GM21717 (cell line): ENCODE measurements at regions not wholly inside any gene's neighbourhood (a gene's known extent, or its start where the extent isn't known, plus 50 kb on each side); places are given as distances from the start of the nearest gene placed in this dataset.
"Not testable (repeated sequence)": the region's sequence is repeated elsewhere in the genome, so short reads cannot be mapped to it uniquely, and the experiment has no call there.

Source experiments
- ATAC-seq: cut with Tn5 transposase; IDR thresholded peaks from one replicate; pipeline ENCODE4 v1.9.1; 2021; ENCODE audit warnings: mild to moderate bottlenecking, moderate library complexity; ENCODE audit not compliant: unreplicated experiment

DNA sequence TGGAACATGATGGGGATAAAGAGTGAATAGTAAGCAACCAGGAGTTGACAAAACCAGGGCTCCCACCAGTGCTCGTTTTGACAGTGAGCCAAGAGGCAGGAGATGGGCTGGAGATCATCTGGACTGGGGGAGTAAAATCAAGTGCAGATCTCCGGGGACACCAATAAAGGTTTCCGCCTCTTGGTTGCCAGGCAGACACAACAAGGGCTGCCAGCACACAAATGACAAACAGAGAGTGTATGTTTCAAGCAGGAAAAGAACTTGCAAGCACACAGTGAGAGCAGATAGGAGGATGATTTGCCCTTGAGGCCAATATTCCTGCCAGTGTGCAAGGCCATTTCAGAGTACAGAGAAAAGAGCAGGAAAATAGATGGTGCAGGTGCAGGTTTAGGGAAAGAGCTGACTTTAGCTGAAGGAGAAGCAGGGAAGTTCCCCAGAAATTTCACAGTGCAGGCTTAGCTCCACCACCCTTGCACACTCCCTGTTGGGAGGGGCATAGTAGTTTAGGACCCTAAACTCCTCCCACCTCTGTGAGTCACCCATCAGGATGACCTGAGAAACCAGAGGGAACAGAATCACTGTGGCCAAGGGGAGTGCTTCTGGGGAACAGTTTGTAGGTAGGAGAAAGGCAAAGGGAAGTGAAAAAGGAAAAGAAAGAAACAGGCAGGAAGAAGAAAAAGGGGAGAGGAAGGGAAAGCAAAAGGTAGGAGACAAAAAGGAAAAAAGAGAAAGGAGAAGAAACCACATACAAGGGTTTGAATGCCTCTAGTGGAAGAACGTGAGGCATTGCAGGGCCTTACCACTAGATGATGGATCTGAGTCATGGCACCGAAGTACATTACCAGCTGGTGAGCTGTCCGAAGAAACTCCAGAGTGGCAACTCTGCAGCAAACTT is 404.4 kb downstream of the SLC6A15 start:
- peak; percentile 75 for ATAC-seq

DNA sequence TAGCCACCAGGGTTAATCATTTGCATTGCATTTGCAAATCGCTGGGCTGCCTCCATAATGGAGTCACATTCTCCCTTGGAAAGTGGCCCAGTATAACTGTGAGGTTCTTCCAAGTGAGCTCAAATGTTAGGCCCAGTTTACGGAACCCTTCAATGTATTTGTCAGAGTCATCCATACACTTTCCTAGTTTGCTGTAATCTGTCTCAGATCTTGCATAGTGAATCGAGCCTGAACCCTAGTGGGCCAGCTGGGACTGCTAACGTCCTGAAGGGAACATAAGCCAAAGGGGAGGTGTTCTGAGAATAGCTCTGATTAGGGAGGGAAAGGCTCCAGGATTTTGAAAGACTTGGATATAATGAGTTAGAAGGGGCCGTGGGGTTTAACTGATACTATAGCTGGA is 406.3 kb downstream of the SLC6A15 start:
- ATAC-seq = no peak

DNA sequence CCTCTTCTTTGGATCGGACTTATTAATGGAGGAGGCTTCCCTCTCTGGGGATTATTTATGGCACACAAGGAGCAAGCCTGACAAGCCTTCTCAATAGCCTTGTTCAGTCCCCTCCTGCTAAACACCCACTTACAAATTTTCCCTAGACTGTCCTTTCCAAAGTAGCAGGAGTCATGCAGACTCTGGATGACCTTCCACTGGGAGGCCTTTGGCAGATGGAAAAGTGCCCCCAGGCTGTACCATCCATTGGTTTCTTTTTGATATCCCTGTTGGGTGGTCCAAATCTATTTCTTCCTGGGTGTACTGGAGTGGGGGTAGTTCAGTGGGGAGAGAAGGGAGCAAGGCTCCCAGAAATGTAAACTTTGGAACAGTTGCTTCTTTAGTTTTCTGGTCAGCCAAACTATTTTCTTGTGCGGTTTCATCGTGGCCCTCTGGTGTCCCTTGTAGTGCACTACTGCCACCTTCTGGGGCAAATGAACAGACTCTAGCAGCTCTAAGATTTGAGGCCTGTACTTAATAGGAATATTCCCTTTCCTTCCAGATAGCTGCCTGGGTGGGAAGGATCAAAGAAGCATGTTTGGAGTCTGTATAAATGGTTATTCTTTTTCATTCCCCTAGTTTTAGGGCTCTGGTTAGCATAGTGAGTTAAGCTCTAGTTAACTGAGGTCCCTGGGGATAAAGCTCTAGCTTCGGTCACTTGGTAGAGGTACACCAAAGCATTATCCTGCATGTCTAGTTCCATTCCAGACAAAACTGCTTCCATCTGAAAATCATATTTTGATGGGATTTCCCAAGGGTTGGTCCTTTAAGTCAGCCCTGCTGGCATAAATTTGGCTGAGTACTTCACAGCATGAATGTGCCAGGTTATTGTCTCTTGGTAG is 409.5 kb downstream of the SLC6A15 start:
- peak; percentile 68 for ATAC-seq

DNA sequence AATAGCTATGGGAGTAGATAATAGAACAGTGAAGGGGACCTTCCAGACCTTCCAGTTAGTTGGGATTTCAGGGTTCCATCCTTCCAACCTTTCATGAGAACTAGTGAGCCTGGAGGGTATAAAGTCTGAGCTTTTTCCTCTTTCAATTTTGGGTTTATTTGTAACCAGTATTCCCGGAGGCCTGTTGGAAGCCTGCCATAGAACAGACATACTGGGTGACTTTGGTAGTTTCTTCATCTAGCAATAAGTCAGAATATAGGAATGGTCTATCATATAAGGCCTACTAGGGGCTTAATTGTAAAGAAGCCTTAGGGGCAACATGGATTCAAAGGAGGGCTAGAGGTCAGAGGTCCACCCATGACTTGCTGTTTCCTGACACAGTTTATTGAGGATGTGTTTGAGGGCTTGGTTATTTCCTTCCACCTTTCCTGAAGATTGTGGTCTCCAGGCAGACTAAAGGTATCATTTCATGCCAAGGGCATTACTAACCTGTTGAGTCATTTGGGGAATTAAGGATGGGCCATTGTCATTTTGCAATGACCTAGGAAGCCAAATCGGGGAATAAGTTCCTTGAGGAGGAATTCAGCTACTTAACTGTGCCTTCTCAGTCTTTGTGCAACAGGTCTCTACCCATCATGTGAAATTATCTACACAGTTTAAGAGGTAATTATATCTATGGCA is 410.3 kb downstream of the SLC6A15 start:
- ATAC-seq = no peak

DNA sequence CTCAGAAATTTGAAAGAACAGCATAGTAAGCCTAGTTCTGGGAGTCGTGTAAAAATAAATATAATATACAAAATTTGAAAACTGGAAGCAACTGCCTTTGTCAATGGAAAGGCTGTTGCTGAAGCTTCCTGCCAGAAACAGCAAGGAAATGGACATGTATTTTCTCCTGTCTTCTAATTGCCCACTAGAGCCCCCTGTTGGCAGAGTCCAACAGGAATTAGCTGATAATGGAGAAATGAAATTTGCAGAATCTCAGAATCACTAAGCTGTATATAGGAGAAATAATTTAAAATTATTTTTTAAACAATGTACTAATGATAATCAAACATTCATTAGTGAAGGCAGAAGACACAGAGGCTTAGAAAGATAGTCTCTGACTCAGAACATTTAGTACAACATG is 414.8 kb downstream of the SLC6A15 start:
- ATAC-seq = no peak

DNA sequence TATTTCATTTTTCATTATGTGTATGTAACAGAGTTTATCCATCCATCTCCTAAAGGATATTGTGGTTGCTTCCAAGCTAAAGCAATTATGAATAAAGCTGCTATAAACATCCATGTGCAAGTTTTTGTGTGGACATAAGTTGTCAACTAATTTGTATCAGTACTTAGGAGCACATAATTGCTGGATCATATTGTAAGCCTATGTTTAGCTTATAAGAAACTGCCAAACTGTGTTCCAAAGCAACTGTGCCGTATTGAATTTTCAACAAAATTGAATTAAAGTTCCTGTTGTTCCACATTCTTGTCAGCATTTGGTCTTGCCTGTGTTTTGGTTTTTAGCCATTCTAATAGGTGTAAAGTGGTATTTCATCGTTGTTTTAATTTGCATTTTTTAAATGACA is 416.9 kb downstream of the SLC6A15 start:
- no peak for ATAC-seq

DNA sequence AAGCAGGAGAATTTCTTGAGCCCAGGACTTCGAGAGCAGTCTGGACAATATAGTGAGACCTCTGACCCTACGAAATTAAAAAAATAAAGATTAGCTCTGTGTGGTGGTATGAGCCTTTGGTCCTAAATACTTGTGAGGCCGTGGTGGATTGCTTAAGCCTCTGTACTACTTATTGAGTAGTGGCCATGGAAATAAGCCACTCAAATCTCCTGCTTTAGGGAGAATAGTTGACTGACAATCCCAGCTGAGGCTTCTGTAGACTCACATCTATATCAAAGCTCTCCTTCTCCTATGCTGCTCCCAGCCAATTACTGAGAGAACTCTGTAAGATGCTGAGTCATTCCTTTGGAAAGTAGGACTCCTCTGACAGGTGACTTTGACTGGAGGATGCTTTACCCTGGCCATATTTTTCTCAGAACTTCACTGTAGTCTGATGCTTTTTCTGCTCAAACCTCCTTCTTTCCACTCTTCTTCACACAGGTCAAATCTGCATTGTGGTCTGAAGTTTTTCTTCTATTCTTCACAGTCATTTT is 420.2 kb downstream of the SLC6A15 start:
- no peak for ATAC-seq

DNA sequence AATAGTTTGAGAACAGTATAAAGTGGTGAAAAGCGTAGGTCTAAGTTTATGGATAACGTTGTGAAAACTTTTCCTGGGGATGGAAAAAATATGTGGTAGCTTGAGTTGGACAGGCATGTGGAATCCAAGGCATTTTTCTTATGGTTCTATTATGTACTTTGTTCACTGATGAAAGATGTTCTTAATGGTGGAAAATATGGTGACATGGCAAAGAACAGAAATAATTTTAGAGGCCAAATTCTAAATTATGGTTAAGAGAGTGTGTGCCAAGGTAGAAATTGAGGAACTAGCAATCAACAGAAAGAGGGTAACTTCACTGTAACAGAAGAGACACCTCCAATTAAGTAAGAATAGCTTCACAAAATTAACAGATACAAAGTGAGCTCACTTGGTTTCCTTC is 427.8 kb downstream of the SLC6A15 start:
- no peak for ATAC-seq

DNA sequence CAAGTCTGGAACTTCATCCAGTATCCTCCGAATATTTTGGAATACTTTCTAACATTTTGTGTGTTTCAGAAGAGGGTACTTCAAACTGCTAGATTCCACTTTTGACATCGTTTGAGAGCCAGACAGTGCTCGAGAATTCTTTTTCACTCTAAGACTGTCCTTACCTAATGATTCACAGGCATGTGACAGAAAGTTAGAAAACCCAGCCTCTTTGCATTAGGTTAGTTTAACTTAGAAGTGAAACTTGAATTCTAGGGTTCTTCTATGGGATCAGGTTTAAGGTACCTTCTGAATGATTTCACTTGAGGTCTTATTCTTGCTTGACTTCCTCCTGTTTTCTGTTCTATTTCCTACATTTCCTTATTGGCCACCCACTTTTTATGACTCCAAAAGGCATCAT is 431.8 kb downstream of the SLC6A15 start:
- ATAC-seq = no peak

DNA sequence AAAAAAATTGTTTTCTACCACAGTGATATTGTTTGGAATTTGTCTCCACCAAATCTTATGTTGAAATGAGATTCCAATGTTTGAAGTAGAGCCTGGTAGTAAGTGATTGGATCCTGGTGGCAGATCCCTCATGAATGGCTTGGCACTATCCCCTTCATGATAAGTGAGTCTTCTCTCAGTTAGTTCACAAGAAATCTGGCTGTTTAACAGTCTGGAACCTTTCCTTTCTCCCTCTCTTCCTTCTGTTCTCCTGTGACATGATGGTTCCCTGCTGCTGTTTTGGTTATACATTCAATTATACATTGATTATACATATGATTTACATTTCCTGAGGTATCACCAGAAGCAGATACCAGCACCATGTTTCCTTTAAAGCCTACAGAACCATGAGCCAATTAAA is 442.2 kb downstream of the SLC6A15 start:
- no peak for ATAC-seq

DNA sequence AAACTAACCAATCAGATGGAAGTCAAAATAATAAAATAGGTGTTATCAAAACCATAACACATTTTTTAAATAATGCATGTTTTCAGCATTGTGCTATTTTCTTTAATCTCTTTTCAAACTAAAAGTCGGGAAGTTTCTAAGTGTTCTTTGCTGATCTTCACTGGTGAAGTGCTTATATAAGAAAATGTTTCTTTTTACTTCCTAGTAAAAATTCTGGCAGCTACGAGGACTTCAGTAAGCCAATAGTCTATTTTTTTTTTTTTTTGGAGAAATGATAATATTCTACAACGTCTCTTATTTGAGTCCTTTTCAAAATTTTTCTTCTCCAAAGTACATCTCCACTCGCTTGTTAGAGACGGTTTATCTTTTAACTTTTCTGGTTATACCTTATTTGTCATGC is 448.0 kb downstream of the SLC6A15 start:
- ATAC-seq = no peak

DNA sequence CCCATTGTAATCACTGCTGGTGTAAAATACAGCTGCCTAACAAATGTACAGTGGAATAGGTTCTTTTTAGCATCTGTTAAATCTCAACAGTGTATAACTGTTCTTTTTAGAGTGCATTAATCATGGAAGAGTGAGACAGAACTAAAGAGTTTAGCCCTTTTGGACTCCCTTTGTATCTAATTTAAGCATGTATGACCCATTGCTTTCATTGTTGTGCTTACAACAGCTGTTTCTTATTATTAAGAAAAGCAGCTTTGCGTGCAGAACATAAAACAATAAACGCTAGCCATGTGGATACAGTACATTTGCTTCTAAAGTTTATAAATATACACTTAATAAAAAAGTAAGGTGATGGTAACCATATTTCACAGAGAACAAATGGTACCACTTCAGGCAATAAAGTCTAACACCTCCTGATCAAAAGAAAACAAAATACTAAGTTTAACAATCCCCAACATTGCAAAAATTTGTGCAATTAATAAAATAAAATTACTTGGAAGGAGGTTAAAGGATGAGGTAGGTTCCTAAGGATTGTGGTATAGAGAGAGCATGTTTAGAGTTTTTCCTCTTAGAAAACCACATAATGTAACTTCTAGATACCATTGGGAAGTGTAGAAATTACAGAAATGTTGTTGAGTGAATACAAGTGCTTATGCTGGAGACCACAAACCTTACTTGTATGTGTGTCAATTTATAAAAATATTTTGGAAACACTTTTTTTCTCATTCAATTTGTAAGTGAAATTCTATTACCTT is 448.7 kb downstream of the SLC6A15 start:
- no peak for ATAC-seq

DNA sequence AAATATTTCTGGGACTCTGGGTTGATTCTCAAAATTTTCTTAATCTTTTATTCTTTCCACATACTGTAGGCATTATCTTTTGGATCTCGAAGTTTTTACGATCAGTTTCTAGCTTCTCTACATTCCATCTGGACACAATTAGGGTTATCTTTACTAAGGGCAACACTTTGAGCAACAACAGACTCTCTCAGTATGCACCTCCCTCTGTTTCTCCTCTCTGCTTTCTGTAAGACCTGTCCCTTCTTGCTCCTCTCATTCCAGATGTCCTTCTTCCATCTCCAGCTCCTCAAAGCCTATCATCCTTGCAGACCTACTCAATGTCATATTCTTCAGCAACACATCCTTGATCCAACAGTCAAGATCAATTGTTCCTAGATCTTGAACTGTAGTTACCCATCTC is 457.0 kb downstream of the SLC6A15 start:
- no peak for ATAC-seq

DNA sequence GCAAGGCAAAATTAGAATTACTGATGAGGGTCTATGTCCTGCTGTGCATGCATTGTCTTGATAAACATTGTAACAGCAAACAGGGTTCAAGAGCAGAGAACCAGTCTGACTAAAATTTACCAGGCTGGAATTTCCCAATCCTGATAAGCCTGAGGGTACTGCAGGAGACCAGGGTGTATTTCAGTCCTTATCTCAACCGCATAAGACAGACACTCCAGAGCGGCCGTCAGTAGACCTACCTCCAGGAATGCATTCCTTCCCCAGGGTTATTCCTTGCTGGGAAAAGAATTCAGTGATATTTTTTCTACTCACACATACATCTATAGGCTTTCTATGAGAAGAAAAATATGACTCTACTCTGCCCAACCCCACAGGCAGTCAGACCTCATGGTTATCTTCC is 466.1 kb downstream of the SLC6A15 start:
- not testable (repeated sequence) for ATAC-seq

DNA sequence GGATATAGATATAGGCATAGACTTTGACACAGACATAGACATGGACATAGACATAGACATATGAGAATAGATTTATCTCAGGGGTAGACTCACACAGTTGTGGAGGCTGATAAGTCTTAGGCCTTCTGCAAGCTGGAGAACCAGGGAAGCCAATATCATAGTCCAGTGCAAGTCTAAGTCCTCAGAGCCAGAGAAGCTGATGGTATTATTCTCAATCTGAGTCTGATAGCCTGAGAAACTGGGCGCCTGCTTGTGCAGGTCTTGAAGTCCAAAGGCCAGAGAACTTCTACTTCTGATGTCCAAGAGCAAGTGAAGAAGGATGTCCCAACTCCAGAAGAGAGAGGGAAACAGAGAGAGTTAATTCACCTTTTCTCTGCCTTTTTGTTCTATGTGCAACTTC is 476.5 kb downstream of the SLC6A15 start:
- ATAC-seq = no peak

DNA sequence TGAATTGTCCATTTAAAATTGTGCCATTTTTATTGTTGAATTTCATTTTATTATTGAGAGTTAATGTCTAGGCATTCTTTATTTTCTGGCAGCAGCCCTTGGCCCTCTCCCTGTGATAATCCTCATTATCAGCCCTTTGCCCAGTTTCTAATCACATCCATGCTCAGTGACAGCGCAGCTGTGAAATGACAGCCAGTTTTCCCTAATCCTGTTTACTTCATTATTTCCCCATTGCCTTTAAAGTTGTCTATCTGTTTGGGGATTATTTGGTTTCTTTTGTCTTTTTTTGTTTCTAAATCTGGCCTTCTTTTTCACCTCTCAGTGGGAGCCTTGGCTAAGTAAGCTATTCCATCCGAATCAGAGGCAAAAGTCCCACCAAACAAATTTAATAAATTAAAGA is 476.9 kb downstream of the SLC6A15 start:
- ATAC-seq = no peak

DNA sequence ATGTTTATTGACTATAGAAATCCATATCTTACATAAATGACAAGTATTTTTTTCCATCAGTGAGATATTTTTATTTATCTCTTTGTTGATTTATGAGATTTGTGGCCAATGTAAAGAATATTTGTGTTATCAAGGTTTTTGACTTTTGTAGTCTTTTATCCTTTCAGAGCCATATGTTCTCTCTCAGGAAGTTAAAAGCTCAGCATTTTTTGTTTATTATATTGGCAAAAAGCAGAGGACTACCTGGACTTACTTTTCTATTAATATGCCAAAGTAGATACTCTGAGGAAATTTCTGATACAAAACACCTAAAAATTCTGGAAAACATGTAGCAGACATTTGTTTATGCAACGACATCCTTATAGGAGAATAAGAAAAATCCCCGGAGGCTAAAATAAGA is 490.3 kb downstream of the SLC6A15 start:
- ATAC-seq = no peak

DNA sequence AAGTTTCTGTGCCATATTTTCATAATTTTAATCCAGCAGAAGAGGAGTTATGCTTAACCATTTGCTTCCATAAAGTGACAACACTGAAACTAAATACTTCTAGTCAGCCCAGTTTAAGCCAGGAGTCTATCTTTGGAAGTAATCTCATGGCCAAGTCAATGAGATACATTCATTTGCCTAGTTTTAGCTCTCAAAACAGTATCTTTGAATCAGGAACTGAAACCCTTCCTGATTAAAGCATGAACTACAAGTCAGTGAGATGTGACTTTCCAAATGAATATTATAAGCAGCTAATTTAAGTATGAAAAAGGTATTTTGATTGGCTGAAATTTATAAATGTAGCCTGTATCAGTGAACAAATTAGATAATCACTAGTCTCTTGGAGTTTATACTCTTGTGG is 491.5 kb downstream of the SLC6A15 start:
- ATAC-seq = peak; percentile 74

DNA sequence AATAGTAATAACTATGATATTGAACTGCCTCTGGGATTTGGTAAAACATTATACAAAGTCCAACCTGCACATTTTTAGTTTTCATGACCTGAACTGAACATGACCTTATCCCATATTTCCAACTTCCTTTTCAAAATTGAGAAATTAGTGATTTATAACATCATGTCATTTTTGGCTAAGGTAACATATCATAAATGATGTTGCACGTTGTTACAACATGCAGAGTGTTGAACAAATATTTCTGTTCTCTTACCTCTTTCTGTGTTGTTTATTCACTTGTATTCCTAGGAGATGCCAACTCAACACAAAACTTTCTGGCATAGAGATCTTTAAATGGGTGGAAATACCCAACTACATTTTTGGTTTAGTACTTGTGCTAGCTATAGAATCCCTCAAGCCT is 496.0 kb downstream of the SLC6A15 start:
- ATAC-seq = no peak

DNA sequence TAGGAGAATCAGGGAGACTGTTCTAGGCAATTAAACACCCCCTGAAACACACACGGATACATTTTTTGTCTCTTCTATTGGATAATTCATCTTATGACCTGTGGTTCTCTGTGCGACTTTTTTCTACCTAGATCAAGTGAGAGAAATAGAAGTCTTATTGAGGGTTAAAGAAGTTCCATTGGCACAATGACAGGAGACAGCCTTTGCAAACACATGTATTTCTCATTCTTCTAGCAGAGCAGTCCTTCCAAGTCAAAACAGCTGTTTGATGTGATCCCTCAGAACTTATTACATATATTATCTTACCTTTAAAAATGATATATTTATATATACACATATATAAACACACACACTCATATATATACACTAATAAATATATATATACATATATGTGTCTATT is 496.7 kb downstream of the SLC6A15 start:
- no peak for ATAC-seq
